GM23338 (cell line): ENCODE measurements at regions not wholly inside any gene's neighbourhood (a gene's known extent, or its start where the extent isn't known, plus 50 kb on each side); places are given as distances from the start of the nearest gene placed in this dataset.

ENCODE experiments used
- ATAC-seq: fragments of 200-7000 bp; cut with Tn5 transposase; 3 replicates; pipeline ENCODE4 v1.9.1; 2020
- DNase-seq: peaks from one replicate; pipeline ENCODE4 v3.0.0-alpha.2; 2015; ENCODE audit warnings: low spot score
- H2AFZ ChIP-seq: fragments of 200-600 bp; sonication (generic); 2 replicates; pipeline ENCODE4 v1.8.0; 2016; ENCODE audit warnings: antibody characterized with exemption, mild to moderate bottlenecking, moderate library complexity
- H3F3A ChIP-seq: fragments of 200-600 bp; sonication (generic); replicated peaks from 2 replicates; pipeline ENCODE4 v1.8.0; 2017; ENCODE audit warnings: antibody characterized with exemption, mixed run types, low read depth
- H3K27ac ChIP-seq: fragments of 200-600 bp; sonication (generic); 2 replicates; pipeline ENCODE4 v1.6.1; 2016; ENCODE audit warnings: low read depth
- H3K27me3 ChIP-seq: fragments of 200-600 bp; sonication (generic); 2 replicates; pipeline ENCODE4 v1.8.0; 2016; ENCODE audit warnings: mild to moderate bottlenecking, mixed run types, moderate library complexity; ENCODE audit not compliant: insufficient read depth
- H3K36me3 ChIP-seq: fragments of 200-600 bp; sonication (generic); 2 replicates; pipeline ENCODE4 v1.8.0; 2016; ENCODE audit warnings: mild to moderate bottlenecking; ENCODE audit not compliant: insufficient read depth
- H3K4me1 ChIP-seq: fragments of 200-600 bp; sonication (generic); 2 replicates; pipeline ENCODE4 v1.8.0; 2016; ENCODE audit warnings: mild to moderate bottlenecking, moderate library complexity; ENCODE audit not compliant: insufficient read depth
- H3K4me2 ChIP-seq: fragments of 200-600 bp; sonication (generic); 2 replicates; pipeline ENCODE4 v1.7.1; 2017; ENCODE audit warnings: mixed run types
- H3K4me3 ChIP-seq: fragments of 200-600 bp; sonication (generic); 2 replicates; pipeline ENCODE4 v1.6.1; 2016; ENCODE audit warnings: mixed run types
- H3K79me2 ChIP-seq: fragments of 200-600 bp; sonication (generic); replicated peaks from 2 replicates; pipeline ENCODE4 v1.8.0; 2017; ENCODE audit warnings: mild to moderate bottlenecking; ENCODE audit not compliant: insufficient read depth
- H3K9me2 ChIP-seq: fragments of 200-600 bp; sonication (generic); 2 replicates; pipeline ENCODE4 v1.8.0; 2017; ENCODE audit not compliant: insufficient read depth
- H4K20me1 ChIP-seq: fragments of 200-600 bp; sonication (generic); replicated peaks from 2 replicates; pipeline ENCODE4 v1.8.0; 2017; ENCODE audit warnings: mild to moderate bottlenecking; ENCODE audit not compliant: insufficient read depth
- H3K27ac Mint-ChIP-seq: 2 replicates; pipeline ENCODE4 v1.8.0; 2020; ENCODE audit warnings: inconsistent platforms, mild to moderate bottlenecking, moderate library complexity, mixed read lengths
- H3K27me3 Mint-ChIP-seq: 3 replicates; pipeline ENCODE4 v1.8.0; 2022; ENCODE audit warnings: low read depth, mild to moderate bottlenecking, moderate library complexity, mixed read lengths, inconsistent platforms; ENCODE audit not compliant: insufficient read depth, poor library complexity
- H3K36me3 Mint-ChIP-seq: 3 replicates; pipeline ENCODE4 v1.8.0; 2021; ENCODE audit warnings: low read depth, mild to moderate bottlenecking, inconsistent platforms, moderate library complexity, mixed read lengths
- H3K4me1 Mint-ChIP-seq: 3 replicates; pipeline ENCODE4 v1.8.0; 2020; ENCODE audit warnings: mild to moderate bottlenecking, inconsistent platforms, mixed read lengths
- H3K4me3 Mint-ChIP-seq: 3 replicates; pipeline ENCODE4 v1.8.0; 2021; ENCODE audit warnings: moderate library complexity, mild to moderate bottlenecking, inconsistent platforms, mixed read lengths
- H3K9me3 Mint-ChIP-seq: 3 replicates; pipeline ENCODE4 v1.8.0; 2020; ENCODE audit warnings: moderate library complexity, mild to moderate bottlenecking, inconsistent platforms, mixed read lengths
- EZH2 ChIP-seq: fragments of 200-600 bp; sonication (generic); IDR thresholded peaks from one replicate; pipeline ENCODE4 v1.8.0; 2017; ENCODE audit warnings: antibody characterized with exemption, mild to moderate bottlenecking, low read depth; ENCODE audit not compliant: unreplicated experiment
- EZH2phosphoT487 ChIP-seq: fragments of 200-600 bp; sonication (generic); IDR thresholded peaks from one replicate; pipeline ENCODE4 v1.8.1; 2018; ENCODE audit warnings: antibody characterized with exemption; ENCODE audit not compliant: unreplicated experiment
- JUNB ChIP-seq: IDR thresholded peaks from one replicate; pipeline ENCODE4 v1.6.1; 2016; ENCODE audit warnings: antibody characterized with exemption; ENCODE audit not compliant: unreplicated experiment
- NANOG ChIP-seq: IDR thresholded peaks from 2 replicates; pipeline ENCODE4 v1.6.1; 2016; ENCODE audit warnings: antibody characterized with exemption, borderline replicate concordance
- POLR2AphosphoS5 ChIP-seq: IDR thresholded peaks from 2 replicates; pipeline ENCODE4 v1.6.1; 2016; ENCODE audit warnings: antibody characterized with exemption, low read depth
- STAT1 ChIP-seq: IDR thresholded peaks from one replicate; pipeline ENCODE4 v1.6.1; 2016; ENCODE audit warnings: antibody characterized with exemption; ENCODE audit not compliant: unreplicated experiment
- ZNF114 ChIP-seq: fragments of 250-450 bp; sonication (Bioruptor Pico); IDR thresholded peaks from 2 replicates; pipeline ENCODE4 v1.5.0; 2020; ENCODE audit warnings: mild to moderate bottlenecking, moderate library complexity
- ZNF331 ChIP-seq: fragments of 250-450 bp; sonication (Bioruptor Pico); IDR thresholded peaks from 2 replicates; pipeline ENCODE4 v1.5.0; 2020; ENCODE audit warnings: low read depth, mild to moderate bottlenecking, moderate library complexity
- TF ChIP-seq, protein P1 (sequence below): fragments of 250-450 bp; sonication (Bioruptor Pico); IDR thresholded peaks from 2 replicates; pipeline ENCODE4 v1.5.0; 2020; ENCODE audit warnings: mild to moderate bottlenecking, moderate library complexity
- TF ChIP-seq, protein P2 (sequence below): IDR thresholded peaks from 2 replicates; pipeline ENCODE4 v1.6.1; 2016; ENCODE audit warnings: antibody characterized with exemption
- TF ChIP-seq, protein P3 (sequence below): IDR thresholded peaks from one replicate; pipeline ENCODE4 v1.6.1; 2018; ENCODE audit warnings: antibody characterized with exemption; ENCODE audit not compliant: unreplicated experiment

DNA sequence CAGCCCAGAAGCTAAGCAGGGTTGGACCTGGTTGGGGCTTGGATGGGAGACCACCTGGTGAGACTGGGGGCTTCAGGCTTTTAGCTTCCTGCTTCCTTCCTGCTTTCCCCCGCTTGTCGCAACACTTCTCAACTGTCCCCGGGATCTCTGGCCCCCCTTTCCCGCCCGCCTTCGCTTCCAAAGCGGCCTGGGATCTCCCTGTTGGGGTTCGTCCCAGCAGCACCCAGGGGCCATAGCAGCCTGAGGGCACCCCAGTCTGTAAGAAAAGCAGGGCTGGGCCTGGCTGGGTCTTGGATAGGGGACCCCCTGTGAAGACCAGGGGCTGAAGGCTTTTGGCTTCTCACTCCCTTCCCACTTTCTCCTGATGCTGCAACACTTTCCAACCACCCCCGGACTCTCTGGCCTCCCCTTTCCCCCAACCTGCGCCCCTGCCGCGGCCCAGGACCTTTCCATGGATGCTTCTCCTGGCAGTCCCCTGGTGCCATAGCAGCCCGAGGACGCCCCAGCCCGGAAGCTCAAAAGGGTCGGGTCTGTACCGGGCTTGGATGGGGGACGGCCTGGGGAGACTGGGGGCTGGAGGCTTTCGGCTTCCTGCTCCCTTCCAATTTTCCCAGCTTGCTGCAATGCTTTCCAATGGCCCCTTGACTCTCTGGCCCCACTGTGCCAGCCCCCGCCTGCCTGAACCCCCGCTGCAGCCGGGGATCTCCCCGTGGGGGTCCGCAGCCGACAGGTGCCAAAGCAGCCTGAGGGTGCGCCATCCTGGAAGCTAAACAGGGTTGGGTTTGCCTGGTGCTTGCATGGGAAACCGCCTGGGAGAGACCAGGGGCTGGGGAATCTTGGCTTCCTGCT, 2276.2 kb downstream of the TP53TG3F start:
- Mint-ChIP-seq H3K27me3 (peaks cover 6% of the 10 kb centered on the region), H3K36me3 (peaks cover 48% of the 10 kb centered on the region), H3K27ac (no peak overlapping the region), H3K4me3 (no peak overlapping the region), H3K4me1 (no peaks in the 10 kb centered on the region), H3K9me3 (peaks cover 94% of the 10 kb centered on the region)
- Histone ChIP-seq H3K4me2 (no peak overlapping the region), H3K27ac (no peak overlapping the region), H3K27me3 (no peaks in the 10 kb centered on the region), H4K20me1 (no peaks in the 10 kb centered on the region), H3K36me3 (no peaks in the 10 kb centered on the region), H3K79me2 (no peaks in the 10 kb centered on the region), H3F3A (no peaks in the 10 kb centered on the region), H3K4me3 (no peak overlapping the region), H3K4me1 (no peaks in the 10 kb centered on the region), H3K9me2 (no peaks in the 10 kb centered on the region), H2AFZ (no peak overlapping the region)
- TF ChIP-seq EZH2phosphoT487 (no peak), POLR2AphosphoS5 (no peak), NANOG (no peak), JUNB (no peak), ZNF331 (CRISPR knock-in tag) (no peak), ZNF114 (CRISPR knock-in tag) (no peak), EZH2 (no peak), STAT1 (no peak)
- TF ChIP-seq, protein P1, sequence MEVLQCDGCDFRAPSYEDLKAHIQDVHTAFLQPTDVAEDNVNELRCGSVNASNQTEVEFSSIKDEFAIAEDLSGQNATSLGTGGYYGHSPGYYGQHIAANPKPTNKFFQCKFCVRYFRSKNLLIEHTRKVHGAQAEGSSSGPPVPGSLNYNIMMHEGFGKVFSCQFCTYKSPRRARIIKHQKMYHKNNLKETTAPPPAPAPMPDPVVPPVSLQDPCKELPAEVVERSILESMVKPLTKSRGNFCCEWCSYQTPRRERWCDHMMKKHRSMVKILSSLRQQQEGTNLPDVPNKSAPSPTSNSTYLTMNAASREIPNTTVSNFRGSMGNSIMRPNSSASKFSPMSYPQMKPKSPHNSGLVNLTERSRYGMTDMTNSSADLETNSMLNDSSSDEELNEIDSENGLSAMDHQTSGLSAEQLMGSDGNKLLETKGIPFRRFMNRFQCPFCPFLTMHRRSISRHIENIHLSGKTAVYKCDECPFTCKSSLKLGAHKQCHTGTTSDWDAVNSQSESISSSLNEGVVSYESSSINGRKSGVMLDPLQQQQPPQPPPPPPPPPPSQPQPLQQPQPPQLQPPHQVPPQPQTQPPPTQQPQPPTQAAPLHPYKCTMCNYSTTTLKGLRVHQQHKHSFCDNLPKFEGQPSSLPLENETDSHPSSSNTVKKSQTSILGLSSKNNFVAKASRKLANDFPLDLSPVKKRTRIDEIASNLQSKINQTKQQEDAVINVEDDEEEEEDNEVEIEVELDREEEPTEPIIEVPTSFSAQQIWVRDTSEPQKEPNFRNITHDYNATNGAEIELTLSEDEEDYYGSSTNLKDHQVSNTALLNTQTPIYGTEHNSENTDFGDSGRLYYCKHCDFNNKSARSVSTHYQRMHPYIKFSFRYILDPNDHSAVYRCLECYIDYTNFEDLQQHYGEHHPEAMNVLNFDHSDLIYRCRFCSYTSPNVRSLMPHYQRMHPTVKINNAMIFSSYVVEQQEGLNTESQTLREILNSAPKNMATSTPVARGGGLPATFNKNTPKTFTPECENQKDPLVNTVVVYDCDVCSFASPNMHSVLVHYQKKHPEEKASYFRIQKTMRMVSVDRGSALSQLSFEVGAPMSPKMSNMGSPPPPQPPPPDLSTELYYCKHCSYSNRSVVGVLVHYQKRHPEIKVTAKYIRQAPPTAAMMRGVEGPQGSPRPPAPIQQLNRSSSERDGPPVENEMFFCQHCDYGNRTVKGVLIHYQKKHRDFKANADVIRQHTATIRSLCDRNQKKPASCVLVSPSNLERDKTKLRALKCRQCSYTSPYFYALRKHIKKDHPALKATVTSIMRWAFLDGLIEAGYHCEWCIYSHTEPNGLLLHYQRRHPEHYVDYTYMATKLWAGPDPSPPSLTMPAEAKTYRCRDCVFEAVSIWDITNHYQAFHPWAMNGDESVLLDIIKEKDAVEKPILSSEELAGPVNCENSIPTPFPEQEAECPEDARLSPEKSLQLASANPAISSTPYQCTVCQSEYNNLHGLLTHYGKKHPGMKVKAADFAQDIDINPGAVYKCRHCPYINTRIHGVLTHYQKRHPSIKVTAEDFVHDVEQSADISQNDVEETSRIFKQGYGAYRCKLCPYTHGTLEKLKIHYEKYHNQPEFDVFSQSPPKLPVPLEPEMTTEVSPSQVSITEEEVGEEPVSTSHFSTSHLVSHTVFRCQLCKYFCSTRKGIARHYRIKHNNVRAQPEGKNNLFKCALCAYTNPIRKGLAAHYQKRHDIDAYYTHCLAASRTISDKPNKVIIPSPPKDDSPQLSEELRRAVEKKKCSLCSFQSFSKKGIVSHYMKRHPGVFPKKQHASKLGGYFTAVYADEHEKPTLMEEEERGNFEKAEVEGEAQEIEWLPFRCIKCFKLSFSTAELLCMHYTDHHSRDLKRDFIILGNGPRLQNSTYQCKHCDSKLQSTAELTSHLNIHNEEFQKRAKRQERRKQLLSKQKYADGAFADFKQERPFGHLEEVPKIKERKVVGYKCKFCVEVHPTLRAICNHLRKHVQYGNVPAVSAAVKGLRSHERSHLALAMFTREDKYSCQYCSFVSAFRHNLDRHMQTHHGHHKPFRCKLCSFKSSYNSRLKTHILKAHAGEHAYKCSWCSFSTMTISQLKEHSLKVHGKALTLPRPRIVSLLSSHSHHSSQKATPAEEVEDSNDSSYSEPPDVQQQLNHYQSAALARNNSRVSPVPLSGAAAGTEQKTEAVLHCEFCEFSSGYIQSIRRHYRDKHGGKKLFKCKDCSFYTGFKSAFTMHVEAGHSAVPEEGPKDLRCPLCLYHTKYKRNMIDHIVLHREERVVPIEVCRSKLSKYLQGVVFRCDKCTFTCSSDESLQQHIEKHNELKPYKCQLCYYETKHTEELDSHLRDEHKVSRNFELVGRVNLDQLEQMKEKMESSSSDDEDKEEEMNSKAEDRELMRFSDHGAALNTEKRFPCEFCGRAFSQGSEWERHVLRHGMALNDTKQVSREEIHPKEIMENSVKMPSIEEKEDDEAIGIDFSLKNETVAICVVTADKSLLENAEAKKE = no peak
- TF ChIP-seq, protein P2, sequence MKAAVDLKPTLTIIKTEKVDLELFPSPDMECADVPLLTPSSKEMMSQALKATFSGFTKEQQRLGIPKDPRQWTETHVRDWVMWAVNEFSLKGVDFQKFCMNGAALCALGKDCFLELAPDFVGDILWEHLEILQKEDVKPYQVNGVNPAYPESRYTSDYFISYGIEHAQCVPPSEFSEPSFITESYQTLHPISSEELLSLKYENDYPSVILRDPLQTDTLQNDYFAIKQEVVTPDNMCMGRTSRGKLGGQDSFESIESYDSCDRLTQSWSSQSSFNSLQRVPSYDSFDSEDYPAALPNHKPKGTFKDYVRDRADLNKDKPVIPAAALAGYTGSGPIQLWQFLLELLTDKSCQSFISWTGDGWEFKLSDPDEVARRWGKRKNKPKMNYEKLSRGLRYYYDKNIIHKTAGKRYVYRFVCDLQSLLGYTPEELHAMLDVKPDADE = no peak
- TF ChIP-seq, protein P3, sequence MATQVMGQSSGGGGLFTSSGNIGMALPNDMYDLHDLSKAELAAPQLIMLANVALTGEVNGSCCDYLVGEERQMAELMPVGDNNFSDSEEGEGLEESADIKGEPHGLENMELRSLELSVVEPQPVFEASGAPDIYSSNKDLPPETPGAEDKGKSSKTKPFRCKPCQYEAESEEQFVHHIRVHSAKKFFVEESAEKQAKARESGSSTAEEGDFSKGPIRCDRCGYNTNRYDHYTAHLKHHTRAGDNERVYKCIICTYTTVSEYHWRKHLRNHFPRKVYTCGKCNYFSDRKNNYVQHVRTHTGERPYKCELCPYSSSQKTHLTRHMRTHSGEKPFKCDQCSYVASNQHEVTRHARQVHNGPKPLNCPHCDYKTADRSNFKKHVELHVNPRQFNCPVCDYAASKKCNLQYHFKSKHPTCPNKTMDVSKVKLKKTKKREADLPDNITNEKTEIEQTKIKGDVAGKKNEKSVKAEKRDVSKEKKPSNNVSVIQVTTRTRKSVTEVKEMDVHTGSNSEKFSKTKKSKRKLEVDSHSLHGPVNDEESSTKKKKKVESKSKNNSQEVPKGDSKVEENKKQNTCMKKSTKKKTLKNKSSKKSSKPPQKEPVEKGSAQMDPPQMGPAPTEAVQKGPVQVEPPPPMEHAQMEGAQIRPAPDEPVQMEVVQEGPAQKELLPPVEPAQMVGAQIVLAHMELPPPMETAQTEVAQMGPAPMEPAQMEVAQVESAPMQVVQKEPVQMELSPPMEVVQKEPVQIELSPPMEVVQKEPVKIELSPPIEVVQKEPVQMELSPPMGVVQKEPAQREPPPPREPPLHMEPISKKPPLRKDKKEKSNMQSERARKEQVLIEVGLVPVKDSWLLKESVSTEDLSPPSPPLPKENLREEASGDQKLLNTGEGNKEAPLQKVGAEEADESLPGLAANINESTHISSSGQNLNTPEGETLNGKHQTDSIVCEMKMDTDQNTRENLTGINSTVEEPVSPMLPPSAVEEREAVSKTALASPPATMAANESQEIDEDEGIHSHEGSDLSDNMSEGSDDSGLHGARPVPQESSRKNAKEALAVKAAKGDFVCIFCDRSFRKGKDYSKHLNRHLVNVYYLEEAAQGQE = no peak
- DNase-seq = no peak
- no peak for ATAC-seq
